HUES6 (cell line): ENCODE measurements at regions not wholly inside any gene's neighbourhood (a gene's known extent, or its start where the extent isn't known, plus 50 kb on each side); places are given as distances from the start of the nearest gene placed in this dataset.

Source experiments
- H3K27ac ChIP-seq: 2 replicates; pipeline ENCODE4 v1.7.0; 2013; ENCODE audit warnings: low read depth, mild to moderate bottlenecking, low read length, inconsistent platforms
- H3K27me3 ChIP-seq: 2 replicates; pipeline ENCODE4 v1.6.1; 2013; ENCODE audit warnings: low read length; ENCODE audit not compliant: control insufficient read depth, insufficient read depth
- H3K36me3 ChIP-seq: 2 replicates; pipeline ENCODE4 v1.6.1; 2013; ENCODE audit warnings: low read length; ENCODE audit not compliant: control insufficient read depth, insufficient read depth
- H3K4me1 ChIP-seq: 2 replicates; pipeline ENCODE4 v1.6.1; 2013; ENCODE audit warnings: low read length; ENCODE audit not compliant: control insufficient read depth, insufficient read depth
- H3K4me3 ChIP-seq: 2 replicates; pipeline ENCODE4 v1.5.1; 2013; ENCODE audit warnings: low read depth, low read length
- H3K9ac ChIP-seq: one replicate; pipeline ENCODE4 v1.6.1; 2013; ENCODE audit warnings: mild to moderate bottlenecking, low read length
- H3K9me3 ChIP-seq: 2 replicates; pipeline ENCODE4 v1.6.1; 2013; ENCODE audit warnings: low read depth, low read length; ENCODE audit not compliant: control insufficient read depth, insufficient read depth

- H3K9me3 ChIP-seq, result peaks cover 8% of the 10 kb centered on the region
- H3K36me3 ChIP-seq, result no peaks in the 10 kb centered on the region
- H3K4me1 ChIP-seq, result no peaks in the 10 kb centered on the region
- no peak overlapping the region for H3K9ac ChIP-seq
- H3K27ac ChIP-seq, result no peak overlapping the region
- H3K4me3 ChIP-seq, result no peak overlapping the region
- no peaks in the 10 kb centered on the region for H3K27me3 ChIP-seq
These were observed 445.7 kb downstream of the RFC3 start for GRCh38 chr13:34263681-34264080.

- Histone ChIP-seq H3K4me1 (no peaks in the 10 kb centered on the region), H3K9ac (no peak overlapping the region), H3K27me3 (no peaks in the 10 kb centered on the region), H3K4me3 (no peak overlapping the region), H3K36me3 (no peaks in the 10 kb centered on the region), H3K27ac (no peak overlapping the region), H3K9me3 (peaks cover 8% of the 10 kb centered on the region)
These were observed 447.2 kb downstream of the RFC3 start for GRCh38 chr13:34265046-34265679.

GRCh38 chr13:34276764-34277163 is 458.8 kb downstream of the RFC3 start:
- Histone ChIP-seq H3K9ac (no peak overlapping the region), H3K4me3 (no peak overlapping the region), H3K4me1 (no peaks in the 10 kb centered on the region), H3K27ac (no peak overlapping the region), H3K27me3 (no peaks in the 10 kb centered on the region), H3K36me3 (no peaks in the 10 kb centered on the region), H3K9me3 (no peaks in the 10 kb centered on the region)

- no peaks in the 10 kb centered on the region for H3K9me3 ChIP-seq
- no peak overlapping the region for H3K4me3 ChIP-seq
- H3K4me1 ChIP-seq, result no peaks in the 10 kb centered on the region
- H3K9ac ChIP-seq, result no peak overlapping the region
- no peaks in the 10 kb centered on the region for H3K36me3 ChIP-seq
- no peak overlapping the region for H3K27ac ChIP-seq
- H3K27me3 ChIP-seq, result no peaks in the 10 kb centered on the region
These were observed 460.0 kb downstream of the RFC3 start for GRCh38 chr13:34277936-34278335.

GRCh38 chr13:34278780-34279179 is 460.8 kb downstream of the RFC3 start:
- H3K9me3 ChIP-seq, result no peaks in the 10 kb centered on the region
- H3K4me3 ChIP-seq, result no peak overlapping the region
- H3K9ac ChIP-seq, result no peak overlapping the region
- H3K36me3 ChIP-seq, result no peaks in the 10 kb centered on the region
- H3K27me3 ChIP-seq, result no peaks in the 10 kb centered on the region
- no peaks in the 10 kb centered on the region for H3K4me1 ChIP-seq
- no peak overlapping the region for H3K27ac ChIP-seq

GRCh38 chr13:34290661-34291060 is 472.7 kb downstream of the RFC3 start:
- Histone ChIP-seq H3K36me3 (no peaks in the 10 kb centered on the region), H3K9ac (no peak overlapping the region), H3K4me3 (no peak overlapping the region), H3K9me3 (no peaks in the 10 kb centered on the region), H3K27me3 (no peaks in the 10 kb centered on the region), H3K27ac (no peak overlapping the region), H3K4me1 (peaks cover 3% of the 10 kb centered on the region; the same call in 1 of the 2 replicates)

GRCh38 chr13:34294483-34295129 is 476.7 kb downstream of the RFC3 start:
- no peak overlapping the region for H3K27ac ChIP-seq

GRCh38 chr13:34300559-34300958 is 482.6 kb downstream of the RFC3 start:
- H3K36me3 ChIP-seq, result no peaks in the 10 kb centered on the region
- no peaks in the 10 kb centered on the region for H3K27me3 ChIP-seq
- no peak overlapping the region for H3K9ac ChIP-seq
- H3K27ac ChIP-seq, result no peak overlapping the region
- H3K4me1 ChIP-seq, result no peaks in the 10 kb centered on the region
- no peaks in the 10 kb centered on the region for H3K9me3 ChIP-seq
- H3K4me3 ChIP-seq, result no peak overlapping the region

More at GRCh38 chr13:34294483-34295129, 476.7 kb downstream of the RFC3 start:
- Histone ChIP-seq H3K4me1 (peaks cover 3% of the 10 kb centered on the region; the same call in 1 of the 2 replicates), H3K36me3 (no peaks in the 10 kb centered on the region), H3K9me3 (no peaks in the 10 kb centered on the region), H3K4me3 (no peak overlapping the region), H3K27me3 (no peaks in the 10 kb centered on the region), H3K9ac (no peak overlapping the region)

GRCh38 chr13:34302596-34302995 is 484.6 kb downstream of the RFC3 start:
- no peaks in the 10 kb centered on the region for H3K9me3 ChIP-seq
- H3K9ac ChIP-seq, result no peak overlapping the region
- H3K4me1 ChIP-seq, result no peaks in the 10 kb centered on the region
- no peaks in the 10 kb centered on the region for H3K27me3 ChIP-seq
- no peaks in the 10 kb centered on the region for H3K36me3 ChIP-seq
- no peak overlapping the region for H3K27ac ChIP-seq
- H3K4me3 ChIP-seq, result no peak overlapping the region

GRCh38 chr13:34303346-34303745 is 485.4 kb downstream of the RFC3 start:
- no peak overlapping the region for H3K4me3 ChIP-seq
- no peaks in the 10 kb centered on the region for H3K27me3 ChIP-seq
- H3K4me1 ChIP-seq, result no peaks in the 10 kb centered on the region
- no peak overlapping the region for H3K9ac ChIP-seq
- no peak overlapping the region for H3K27ac ChIP-seq
- no peaks in the 10 kb centered on the region for H3K9me3 ChIP-seq
- H3K36me3 ChIP-seq, result no peaks in the 10 kb centered on the region

- Histone ChIP-seq H3K36me3 (no peaks in the 10 kb centered on the region), H3K4me1 (no peaks in the 10 kb centered on the region), H3K4me3 (no peak overlapping the region), H3K9ac (no peak overlapping the region), H3K27me3 (no peaks in the 10 kb centered on the region), H3K27ac (no peak overlapping the region), H3K9me3 (no peaks in the 10 kb centered on the region)
These were observed 489.7 kb downstream of the RFC3 start for GRCh38 chr13:34307607-34308006.
